ENCODE measurements at regions not wholly inside any gene's neighbourhood (a gene's known extent, or its start where the extent isn't known, plus 50 kb on each side); places are given as distances from the start of the nearest gene placed in this dataset.

GRCh38 chr4:101439926-101440325, 92.6 kb upstream of the PPP3CA start:
- Histone ChIP-seq H3K36me3 (ENCODE audit: control insufficient read depth, insufficient read depth, low read length) (no peaks in the 10 kb centered on the region), H3K27ac (ENCODE audit: low read length) (no peak overlapping the region), H3K9me3 (ENCODE audit: control insufficient read depth, insufficient read depth, low read depth, low read length) (no peaks in the 10 kb centered on the region), H3K27me3 (ENCODE audit: control insufficient read depth, insufficient read depth, low read length) (no peaks in the 10 kb centered on the region), H3K4me3 (ENCODE audit: low read depth in 2 of 2, low read length in 2 of 2) (no peak overlapping the region), H3K4me1 (ENCODE audit: control insufficient read depth, insufficient read depth, low read length) (no peaks in the 10 kb centered on the region)
- no peak for DNase-seq (ENCODE audit: low read depth, low spot score)
- in situ Hi-C loops (cut with HindIII; ENCODE audit: low pct_unique_long_range_greater_than_20kb, low sequenced_read_pairs) (no loop called here), intact Hi-C loops (cut with micrococcal nuclease; ENCODE audit: unreplicated experiment) (no loop called here)
- BruUV-seq (replicated peaks): no TSS peak
- no peak for ATAC-seq
- CTCF ChIA-PET: no interaction called here
- POLR2A ChIA-PET: no interaction called here
- TF ChIP-seq SIN3A (IDR thresholded peaks at IDR 0.05; ENCODE audit: borderline replicate concordance, insufficient read depth, low read depth, low read length) (no peak), TCF7L2 (IDR thresholded peaks at IDR 0.05; ENCODE audit: low read depth, low read length) (no peak)
- TF ChIP-seq, protein P1, sequence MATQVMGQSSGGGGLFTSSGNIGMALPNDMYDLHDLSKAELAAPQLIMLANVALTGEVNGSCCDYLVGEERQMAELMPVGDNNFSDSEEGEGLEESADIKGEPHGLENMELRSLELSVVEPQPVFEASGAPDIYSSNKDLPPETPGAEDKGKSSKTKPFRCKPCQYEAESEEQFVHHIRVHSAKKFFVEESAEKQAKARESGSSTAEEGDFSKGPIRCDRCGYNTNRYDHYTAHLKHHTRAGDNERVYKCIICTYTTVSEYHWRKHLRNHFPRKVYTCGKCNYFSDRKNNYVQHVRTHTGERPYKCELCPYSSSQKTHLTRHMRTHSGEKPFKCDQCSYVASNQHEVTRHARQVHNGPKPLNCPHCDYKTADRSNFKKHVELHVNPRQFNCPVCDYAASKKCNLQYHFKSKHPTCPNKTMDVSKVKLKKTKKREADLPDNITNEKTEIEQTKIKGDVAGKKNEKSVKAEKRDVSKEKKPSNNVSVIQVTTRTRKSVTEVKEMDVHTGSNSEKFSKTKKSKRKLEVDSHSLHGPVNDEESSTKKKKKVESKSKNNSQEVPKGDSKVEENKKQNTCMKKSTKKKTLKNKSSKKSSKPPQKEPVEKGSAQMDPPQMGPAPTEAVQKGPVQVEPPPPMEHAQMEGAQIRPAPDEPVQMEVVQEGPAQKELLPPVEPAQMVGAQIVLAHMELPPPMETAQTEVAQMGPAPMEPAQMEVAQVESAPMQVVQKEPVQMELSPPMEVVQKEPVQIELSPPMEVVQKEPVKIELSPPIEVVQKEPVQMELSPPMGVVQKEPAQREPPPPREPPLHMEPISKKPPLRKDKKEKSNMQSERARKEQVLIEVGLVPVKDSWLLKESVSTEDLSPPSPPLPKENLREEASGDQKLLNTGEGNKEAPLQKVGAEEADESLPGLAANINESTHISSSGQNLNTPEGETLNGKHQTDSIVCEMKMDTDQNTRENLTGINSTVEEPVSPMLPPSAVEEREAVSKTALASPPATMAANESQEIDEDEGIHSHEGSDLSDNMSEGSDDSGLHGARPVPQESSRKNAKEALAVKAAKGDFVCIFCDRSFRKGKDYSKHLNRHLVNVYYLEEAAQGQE (IDR thresholded peaks at IDR 0.05; ENCODE audit: insufficient read depth in 1 of 2, low read depth in 2 of 2, low read length in 1 of 2): no peak
- TF ChIP-seq, protein P2, sequence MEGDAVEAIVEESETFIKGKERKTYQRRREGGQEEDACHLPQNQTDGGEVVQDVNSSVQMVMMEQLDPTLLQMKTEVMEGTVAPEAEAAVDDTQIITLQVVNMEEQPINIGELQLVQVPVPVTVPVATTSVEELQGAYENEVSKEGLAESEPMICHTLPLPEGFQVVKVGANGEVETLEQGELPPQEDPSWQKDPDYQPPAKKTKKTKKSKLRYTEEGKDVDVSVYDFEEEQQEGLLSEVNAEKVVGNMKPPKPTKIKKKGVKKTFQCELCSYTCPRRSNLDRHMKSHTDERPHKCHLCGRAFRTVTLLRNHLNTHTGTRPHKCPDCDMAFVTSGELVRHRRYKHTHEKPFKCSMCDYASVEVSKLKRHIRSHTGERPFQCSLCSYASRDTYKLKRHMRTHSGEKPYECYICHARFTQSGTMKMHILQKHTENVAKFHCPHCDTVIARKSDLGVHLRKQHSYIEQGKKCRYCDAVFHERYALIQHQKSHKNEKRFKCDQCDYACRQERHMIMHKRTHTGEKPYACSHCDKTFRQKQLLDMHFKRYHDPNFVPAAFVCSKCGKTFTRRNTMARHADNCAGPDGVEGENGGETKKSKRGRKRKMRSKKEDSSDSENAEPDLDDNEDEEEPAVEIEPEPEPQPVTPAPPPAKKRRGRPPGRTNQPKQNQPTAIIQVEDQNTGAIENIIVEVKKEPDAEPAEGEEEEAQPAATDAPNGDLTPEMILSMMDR (IDR thresholded peaks at IDR 0.05): no peak

DNA sequence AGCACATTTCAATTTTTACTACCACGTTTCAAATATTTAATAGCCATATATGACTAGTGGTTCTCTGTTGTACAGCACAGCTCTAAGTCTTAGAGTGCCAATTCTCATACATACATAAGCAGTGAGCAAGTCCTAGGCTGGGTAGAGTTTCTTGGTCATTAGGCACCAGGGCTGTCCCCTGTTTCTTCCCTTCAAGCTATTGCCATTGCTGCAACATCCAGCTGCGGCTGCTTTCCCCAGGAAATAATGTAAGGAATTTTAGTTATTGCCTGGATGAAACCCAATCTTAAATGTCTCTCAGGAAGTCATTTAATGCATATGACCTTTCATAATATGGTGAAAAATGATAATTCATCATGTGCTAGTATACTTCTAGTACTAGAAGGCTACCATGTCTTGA, 74.1 kb upstream of the PPP3CA start:
- ATAC-seq (no peak), DNase-seq (ENCODE audit: low read depth, low spot score) (no peak)
- in situ Hi-C loops (cut with HindIII; ENCODE audit: low pct_unique_long_range_greater_than_20kb, low sequenced_read_pairs): no loop called here
- POLR2A ChIA-PET: no interaction called here
- Histone ChIP-seq H3K4me3 (ENCODE audit: low read depth in 2 of 2, low read length in 2 of 2) (no peak overlapping the region), H3K36me3 (ENCODE audit: control insufficient read depth, insufficient read depth, low read length) (no peaks in the 10 kb centered on the region), H3K27me3 (ENCODE audit: control insufficient read depth, insufficient read depth, low read length) (no peaks in the 10 kb centered on the region), H3K27ac (ENCODE audit: low read length) (no peak overlapping the region), H3K9me3 (ENCODE audit: control insufficient read depth, insufficient read depth, low read depth, low read length) (no peaks in the 10 kb centered on the region), H3K4me1 (ENCODE audit: control insufficient read depth, insufficient read depth, low read length) (no peaks in the 10 kb centered on the region)
- CTCF ChIA-PET: no interaction called here
- TF ChIP-seq, protein P1 (IDR thresholded peaks at IDR 0.05; ENCODE audit: insufficient read depth in 1 of 2, low read depth in 2 of 2, low read length in 1 of 2): no peak
- TF ChIP-seq SIN3A (IDR thresholded peaks at IDR 0.05; ENCODE audit: borderline replicate concordance, insufficient read depth, low read depth, low read length) (no peak), POLR2AphosphoS5 (IDR thresholded peaks at IDR 0.05; ENCODE audit: low read depth, low read length) (no peak), TCF7L2 (IDR thresholded peaks at IDR 0.05; ENCODE audit: low read depth, low read length) (no peak)
- TF ChIP-seq, protein P2 (IDR thresholded peaks at IDR 0.05): no peak
- no TSS peak for BruUV-seq (replicated peaks)
- intact Hi-C loops (cut with micrococcal nuclease; ENCODE audit: unreplicated experiment): no loop called here
